Keratinocyte (primary cell): ENCODE measurements at regions not wholly inside any gene's neighbourhood (a gene's known extent, or its start where the extent isn't known, plus 50 kb on each side); places are given as distances from the start of the nearest gene placed in this dataset.

Experiments
- CTCF ChIP-seq, 3 experiments: IDR thresholded peaks in 1 of 3; conservative IDR thresholded peaks in 1 of 3; optimal IDR thresholded peaks in 1 of 3; 2 replicates in 2 of 3; 3 replicates in 1 of 3; pipeline versions ENCODE3 to v1.5.1; 2011; ENCODE audit warnings: low read length in 3 of 3, mild to moderate bottlenecking in 3 of 3, moderate library complexity in 2 of 3, control low read depth in 1 of 3, inconsistent platforms in 1 of 3; ENCODE audit not compliant: insufficient read depth in 2 of 3; ENCODE audit errors: extremely low read depth in 1 of 3
- EZH2 ChIP-seq: IDR thresholded peaks from one replicate; pipeline ENCODE4 v1.6.1; 2012; ENCODE audit warnings: inconsistent platforms, mild to moderate bottlenecking, low read length, moderate library complexity

- TF ChIP-seq CTCF (optimal IDR thresholded peaks at IDR 0.05 in 1 of 3, IDR thresholded peaks at IDR 0.05 in 1 of 3, conservative IDR thresholded peaks at IDR 0.05 in 1 of 3; ENCODE audit: extremely low read depth in 1 of 3, insufficient read depth in 2 of 3, low read length in 3 of 3) (no peak), EZH2 (no peak)
Measured at GRCh38 chr15:99845009-99845408, 111.8 kb upstream of the LYSMD4 start.
